K562 (cell line): ENCODE measurements at regions not wholly inside any gene's neighbourhood (a gene's known extent, or its start where the extent isn't known, plus 50 kb on each side); places are given as distances from the start of the nearest gene placed in this dataset.

Experiments used
- ATF1 ChIP-seq, 2 experiments: fragments of 450-650 bp in 1 of 2; IDR thresholded peaks; 2 replicates each; pipeline ENCODE4 v1.6.1; 2016; ENCODE audit warnings: missing compliant biosample characterization in 1 of 2, missing genetic modification characterization in 1 of 2
- CREB1 ChIP-seq, 2 experiments: sonication (generic) in 1 of 2; formaldehyde crosslinking in 1 of 2; IDR thresholded peaks; 2 replicates each; pipeline versions ENCODE4 v1.6.1 to v1.8.0; 2012 to 2022; ENCODE audit warnings: inconsistent platforms in 1 of 2, mild to moderate bottlenecking in 1 of 2, missing genetic modification reagents in 1 of 2, moderate library complexity in 1 of 2
- EP300 ChIP-seq: IDR thresholded peaks from 2 replicates; pipeline ENCODE4 v1.6.1; 2012; ENCODE audit warnings: low read length, improper control_type of control experiment
- ERF ChIP-seq: fragments of 450-650 bp; formaldehyde crosslinking; IDR thresholded peaks from 2 replicates; pipeline ENCODE4 v1.4.0; 2020; ENCODE audit warnings: mild to moderate bottlenecking, mixed read lengths
- HCFC1 ChIP-seq: IDR thresholded peaks from 2 replicates; pipeline ENCODE4 v1.6.1; 2012; ENCODE audit warnings: low read depth, low read length, improper control_type of control experiment
- MTA2 ChIP-seq: fragments of 450-650 bp; IDR thresholded peaks from 2 replicates; pipeline ENCODE4 v1.6.1; 2016; ENCODE audit warnings: low read depth
- POLR2A ChIP-seq: fragments of 450-650 bp; conservative IDR thresholded peaks from 2 replicates; pipeline ENCODE4 v1.6.1; 2016
- ZNF146 ChIP-seq: IDR thresholded peaks from one replicate; pipeline ENCODE4 v1.6.1; 2018; ENCODE audit warnings: missing compliant biosample characterization; ENCODE audit not compliant: unreplicated experiment
- ZNF184 ChIP-seq: sonication (generic); formaldehyde crosslinking; IDR thresholded peaks from 2 replicates; pipeline ENCODE4 v1.5.0; 2020; ENCODE audit warnings: missing genetic modification reagents
- ZNF830 ChIP-seq: fragments of 250-450 bp; sonication (Bioruptor Pico); IDR thresholded peaks from 2 replicates; pipeline ENCODE4 v1.5.0; 2021; ENCODE audit warnings: mild to moderate bottlenecking
- TF ChIP-seq, protein P1 (sequence below): sonication (generic); formaldehyde crosslinking; IDR thresholded peaks from 2 replicates; pipeline ENCODE4 v1.8.0; 2022; ENCODE audit warnings: mild to moderate bottlenecking, missing genetic modification reagents
- TF ChIP-seq, protein P2 (sequence below): sonication (generic); formaldehyde crosslinking; IDR thresholded peaks from 2 replicates; pipeline ENCODE4 v1.8.0; 2022; ENCODE audit warnings: mild to moderate bottlenecking, missing genetic modification reagents
- TF ChIP-seq, protein P3 (sequence below), 3 experiments: IDR thresholded peaks in 2 of 3; conservative IDR thresholded peaks in 1 of 3; 2 replicates each; pipeline ENCODE4 v1.5.1; 2011 to 2012; ENCODE audit warnings: low read length in 3 of 3, mild to moderate bottlenecking in 3 of 3, control low read depth in 2 of 3, improper control_type of control experiment in 1 of 3, inconsistent platforms in 1 of 3, low read depth in 1 of 3, mixed read lengths in 1 of 3, moderate library complexity in 1 of 3; ENCODE audit not compliant: insufficient read depth in 2 of 3
- TF ChIP-seq, protein P4 (sequence below): fragments of 450-650 bp; formaldehyde crosslinking; IDR thresholded peaks from 2 replicates; pipeline ENCODE4 v1.4.0; 2022; ENCODE audit warnings: missing genetic modification characterization

DNA sequence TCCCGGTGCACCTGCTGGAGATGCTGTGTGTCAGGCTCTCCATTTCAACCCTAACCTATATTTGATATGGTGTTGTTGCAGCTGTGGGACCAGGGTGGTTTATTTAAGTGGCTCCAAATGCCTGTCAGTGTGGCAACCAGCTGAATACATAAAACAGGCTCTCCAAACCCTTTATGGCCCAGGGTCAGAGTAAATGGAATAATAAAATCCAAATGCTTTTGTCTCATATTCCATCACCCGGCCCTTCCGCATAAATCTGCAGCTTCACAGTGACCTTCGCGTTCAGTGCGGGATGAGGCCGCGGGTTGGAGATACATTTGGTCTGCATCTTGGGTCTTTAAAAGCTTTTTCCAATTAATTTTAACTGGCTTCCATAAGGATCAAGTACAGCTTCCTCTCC, 382.1 kb upstream of the NR2F2 start:
- TF ChIP-seq CREB1 (IDR thresholded peaks at IDR 0.05) (no peak), CREB1 (CRISPR knock-in tag; IDR thresholded peaks at IDR 0.05) (no peak), ZNF146 (CRISPR knock-in tag) (no peak), ZNF830 (CRISPR knock-in tag) (no peak), POLR2A (no peak), ZNF184 (CRISPR knock-in tag) (no peak), ATF1 (CRISPR knock-in tag; IDR thresholded peaks at IDR 0.05) (no peak), ATF1 (tag; IDR thresholded peaks at IDR 0.05) (no peak), HCFC1 (no peak), ERF (CRISPR knock-in tag) (no peak), EP300 (no peak), MTA2 (no peak)
- TF ChIP-seq, protein P1, sequence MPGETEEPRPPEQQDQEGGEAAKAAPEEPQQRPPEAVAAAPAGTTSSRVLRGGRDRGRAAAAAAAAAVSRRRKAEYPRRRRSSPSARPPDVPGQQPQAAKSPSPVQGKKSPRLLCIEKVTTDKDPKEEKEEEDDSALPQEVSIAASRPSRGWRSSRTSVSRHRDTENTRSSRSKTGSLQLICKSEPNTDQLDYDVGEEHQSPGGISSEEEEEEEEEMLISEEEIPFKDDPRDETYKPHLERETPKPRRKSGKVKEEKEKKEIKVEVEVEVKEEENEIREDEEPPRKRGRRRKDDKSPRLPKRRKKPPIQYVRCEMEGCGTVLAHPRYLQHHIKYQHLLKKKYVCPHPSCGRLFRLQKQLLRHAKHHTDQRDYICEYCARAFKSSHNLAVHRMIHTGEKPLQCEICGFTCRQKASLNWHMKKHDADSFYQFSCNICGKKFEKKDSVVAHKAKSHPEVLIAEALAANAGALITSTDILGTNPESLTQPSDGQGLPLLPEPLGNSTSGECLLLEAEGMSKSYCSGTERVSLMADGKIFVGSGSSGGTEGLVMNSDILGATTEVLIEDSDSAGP (CRISPR knock-in tag), result no peak
- TF ChIP-seq, protein P2, sequence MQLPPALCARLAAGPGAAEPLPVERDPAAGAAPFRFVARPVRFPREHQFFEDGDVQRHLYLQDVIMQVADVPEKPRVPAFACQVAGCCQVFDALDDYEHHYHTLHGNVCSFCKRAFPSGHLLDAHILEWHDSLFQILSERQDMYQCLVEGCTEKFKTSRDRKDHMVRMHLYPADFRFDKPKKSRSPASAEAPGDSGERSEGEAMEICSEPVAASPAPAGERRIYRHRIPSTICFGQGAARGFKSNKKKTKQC (CRISPR knock-in tag), result no peak
- TF ChIP-seq, protein P3, sequence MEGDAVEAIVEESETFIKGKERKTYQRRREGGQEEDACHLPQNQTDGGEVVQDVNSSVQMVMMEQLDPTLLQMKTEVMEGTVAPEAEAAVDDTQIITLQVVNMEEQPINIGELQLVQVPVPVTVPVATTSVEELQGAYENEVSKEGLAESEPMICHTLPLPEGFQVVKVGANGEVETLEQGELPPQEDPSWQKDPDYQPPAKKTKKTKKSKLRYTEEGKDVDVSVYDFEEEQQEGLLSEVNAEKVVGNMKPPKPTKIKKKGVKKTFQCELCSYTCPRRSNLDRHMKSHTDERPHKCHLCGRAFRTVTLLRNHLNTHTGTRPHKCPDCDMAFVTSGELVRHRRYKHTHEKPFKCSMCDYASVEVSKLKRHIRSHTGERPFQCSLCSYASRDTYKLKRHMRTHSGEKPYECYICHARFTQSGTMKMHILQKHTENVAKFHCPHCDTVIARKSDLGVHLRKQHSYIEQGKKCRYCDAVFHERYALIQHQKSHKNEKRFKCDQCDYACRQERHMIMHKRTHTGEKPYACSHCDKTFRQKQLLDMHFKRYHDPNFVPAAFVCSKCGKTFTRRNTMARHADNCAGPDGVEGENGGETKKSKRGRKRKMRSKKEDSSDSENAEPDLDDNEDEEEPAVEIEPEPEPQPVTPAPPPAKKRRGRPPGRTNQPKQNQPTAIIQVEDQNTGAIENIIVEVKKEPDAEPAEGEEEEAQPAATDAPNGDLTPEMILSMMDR (IDR thresholded peaks at IDR 0.05 in 2 of 3, conservative IDR thresholded peaks at IDR 0.05 in 1 of 3; ENCODE audit: insufficient read depth in 2 of 3, low read depth in 1 of 3, low read length in 3 of 3), result no peak
- TF ChIP-seq, protein P4, sequence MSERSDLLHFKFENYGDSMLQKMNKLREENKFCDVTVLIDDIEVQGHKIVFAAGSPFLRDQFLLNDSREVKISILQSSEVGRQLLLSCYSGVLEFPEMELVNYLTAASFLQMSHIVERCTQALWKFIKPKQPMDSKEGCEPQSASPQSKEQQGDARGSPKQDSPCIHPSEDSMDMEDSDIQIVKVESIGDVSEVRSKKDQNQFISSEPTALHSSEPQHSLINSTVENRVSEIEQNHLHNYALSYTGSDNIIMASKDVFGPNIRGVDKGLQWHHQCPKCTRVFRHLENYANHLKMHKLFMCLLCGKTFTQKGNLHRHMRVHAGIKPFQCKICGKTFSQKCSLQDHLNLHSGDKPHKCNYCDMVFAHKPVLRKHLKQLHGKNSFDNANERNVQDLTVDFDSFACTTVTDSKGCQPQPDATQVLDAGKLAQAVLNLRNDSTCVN, result no peak
